HEK293T (cell line): ENCODE measurements at regions not wholly inside any gene's neighbourhood (a gene's known extent, or its start where the extent isn't known, plus 50 kb on each side); places are given as distances from the start of the nearest gene placed in this dataset.

ENCODE experiments used
- CTCF ChIA-PET: fragments of 350-600 bp; formaldehyde crosslinking; extraction: SDS; loops from one replicate; lab custom pipeline; 2021; ENCODE audit warnings: antibody characterized with exemption, inconsistent platforms; lab: Yijun Ruan, JAX
- POLR2A ChIA-PET: fragments of 350-600 bp; formaldehyde crosslinking; extraction: SDS; loops from one replicate; lab custom pipeline; 2020; ENCODE audit warnings: antibody characterized with exemption, inconsistent platforms; lab: Yijun Ruan, JAX
- DNase-seq: peaks from one replicate; pipeline ENCODE4 v3.0.0; 2012; ENCODE audit warnings: mixed read lengths; ENCODE audit errors: extremely low spot score
- ARNT ChIP-seq: fragments of 450-650 bp; IDR thresholded peaks from 2 replicates; pipeline ENCODE4 v1.6.1; 2017; ENCODE audit warnings: mild to moderate bottlenecking
- BHLHE40 ChIP-seq: fragments of 450-650 bp; IDR thresholded peaks from 2 replicates; pipeline ENCODE4 v1.6.1; 2016; ENCODE audit warnings: mild to moderate bottlenecking, moderate library complexity, borderline replicate concordance
- CTBP1 ChIP-seq: fragments of 450-650 bp; IDR thresholded peaks from 2 replicates; pipeline ENCODE4 v1.6.1; 2016; ENCODE audit warnings: borderline replicate concordance
- ELF4 ChIP-seq: fragments of 450-650 bp; IDR thresholded peaks from 2 replicates; pipeline ENCODE4 v1.6.1; 2017; ENCODE audit warnings: antibody characterized with exemption
- FOXA1 ChIP-seq: fragments of 450-650 bp; IDR thresholded peaks from 2 replicates; pipeline ENCODE4 v1.6.1; 2016; ENCODE audit warnings: mild to moderate bottlenecking
- FOXM1 ChIP-seq: fragments of 450-650 bp; IDR thresholded peaks from 2 replicates; pipeline ENCODE4 v1.6.1; 2017; ENCODE audit warnings: mild to moderate bottlenecking, borderline replicate concordance
- HDGF ChIP-seq: fragments of 450-650 bp; IDR thresholded peaks from 2 replicates; pipeline ENCODE4 v1.6.1; 2017; ENCODE audit warnings: antibody characterized with exemption, borderline replicate concordance
- L3MBTL2 ChIP-seq: fragments of 450-650 bp; conservative IDR thresholded peaks from 2 replicates; pipeline ENCODE4 v1.6.1; 2016; ENCODE audit warnings: mild to moderate bottlenecking
- LEF1 ChIP-seq: fragments of 450-650 bp; IDR thresholded peaks from 2 replicates; pipeline ENCODE4 v1.6.1; 2017; ENCODE audit warnings: mild to moderate bottlenecking, borderline replicate concordance
- NFRKB ChIP-seq: fragments of 450-650 bp; IDR thresholded peaks from 2 replicates; pipeline ENCODE4 v1.6.1; 2016; ENCODE audit warnings: mild to moderate bottlenecking, moderate library complexity
- PKNOX1 ChIP-seq: fragments of 450-650 bp; IDR thresholded peaks from 2 replicates; pipeline ENCODE4 v1.6.1; 2016
- SP1 ChIP-seq: fragments of 450-650 bp; IDR thresholded peaks from 2 replicates; pipeline ENCODE4 v1.6.1; 2017
- SUZ12 ChIP-seq: fragments of 450-650 bp; IDR thresholded peaks from 2 replicates; pipeline ENCODE4 v1.6.1; 2016; ENCODE audit warnings: mild to moderate bottlenecking
- TARDBP ChIP-seq: fragments of 450-650 bp; IDR thresholded peaks from 2 replicates; pipeline ENCODE4 v1.6.1; 2016
- ZNF384 ChIP-seq: fragments of 450-650 bp; IDR thresholded peaks from 2 replicates; pipeline ENCODE4 v1.6.1; 2016

- CTCF ChIA-PET: no interaction called here
- TF ChIP-seq ELF4 (no peak), TARDBP (no peak), L3MBTL2 (no peak), CTBP1 (no peak), SUZ12 (no peak), FOXM1 (no peak), SP1 (no peak), BHLHE40 (no peak), NFRKB (no peak), FOXA1 (no peak), HDGF (no peak)
- POLR2A ChIA-PET: no interaction called here
- DNase-seq: no peak
These were observed 56.5 kb upstream of the NREP start for GRCh38 chr5:111813537-111813936.

- ChIA-PET CTCF (no interaction called here), POLR2A (no interaction called here)
- no peak for TF ChIP-seq FOXM1
- no peak for TF ChIP-seq TARDBP
- TF ChIP-seq ZNF384: no peak
- TF ChIP-seq SP1: no peak
- TF ChIP-seq FOXA1: no peak
- no peak for TF ChIP-seq ELF4
- no peak for TF ChIP-seq CTBP1
- no peak for TF ChIP-seq PKNOX1
- TF ChIP-seq BHLHE40: no peak
- no peak for TF ChIP-seq NFRKB
- no peak for TF ChIP-seq L3MBTL2
- no peak for TF ChIP-seq SUZ12
- no peak for TF ChIP-seq HDGF
- no peak for TF ChIP-seq ARNT
- TF ChIP-seq LEF1: no peak
- no peak for DNase-seq
These were observed 53.1 kb upstream of the NREP start for GRCh38 chr5:111810112-111810511.
